HFF-Myc (cell line): ENCODE measurements at regions not wholly inside any gene's neighbourhood (a gene's known extent, or its start where the extent isn't known, plus 50 kb on each side); places are given as distances from the start of the nearest gene placed in this dataset.

Experiments
- DNase-seq: peaks from one replicate; pipeline ENCODE4 v3.0.0-alpha.2; 2011; ENCODE audit warnings: low read depth; ENCODE audit errors: extremely low read depth
- H3K4me3 ChIP-seq: replicated peaks from 2 replicates; pipeline ENCODE4 v1.5.1; 2011; ENCODE audit warnings: low read depth, mild to moderate bottlenecking, control low read depth, low read length
- CTCF ChIP-seq: IDR thresholded peaks from 2 replicates; pipeline ENCODE4 v1.5.1; 2012; ENCODE audit warnings: mild to moderate bottlenecking, low read depth, low read length, control low read depth; ENCODE audit errors: missing control alignments

DNA sequence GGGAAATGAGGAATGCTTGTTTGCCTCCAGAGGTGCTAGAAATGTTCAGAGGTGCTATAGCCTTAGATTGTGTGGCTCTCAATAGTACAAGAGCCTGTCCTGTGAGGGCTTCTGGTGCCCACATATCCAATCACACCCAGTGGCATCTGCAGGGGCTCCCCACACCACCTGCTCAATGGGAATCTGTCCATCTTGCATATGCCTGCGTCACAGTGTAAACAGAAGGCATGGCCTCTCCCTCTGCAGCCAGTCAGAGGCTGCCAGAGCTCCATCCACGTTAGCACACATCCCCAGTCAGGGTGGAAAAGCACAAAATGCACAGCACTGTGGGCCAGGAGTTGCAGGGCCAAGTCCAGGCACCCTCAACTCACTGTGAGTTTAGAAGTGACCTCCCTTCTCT lies 113.6 kb upstream of the GRIK3 start:
- no peak for TF ChIP-seq CTCF
- H3K4me3 ChIP-seq = no peak overlapping the region
- DNase-seq = no peak

DNA sequence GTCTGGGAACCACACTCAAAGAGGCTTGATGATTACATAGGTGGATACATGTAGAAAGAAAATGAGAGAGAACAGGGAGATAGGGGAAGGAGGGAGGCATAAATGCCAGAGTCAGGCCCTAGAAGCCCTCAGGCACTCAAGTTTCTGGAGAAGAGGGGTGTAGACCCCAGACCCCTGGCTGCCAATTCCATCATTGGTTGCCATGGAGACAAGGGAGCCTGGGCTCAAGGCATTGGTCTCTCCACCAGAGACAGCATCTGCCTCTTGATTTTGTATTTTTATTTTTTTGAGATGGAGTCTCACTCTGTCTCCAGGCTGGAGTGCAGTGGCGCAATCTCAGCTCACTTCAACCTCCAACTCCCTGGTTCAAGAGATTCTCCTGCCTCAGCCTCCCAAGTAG lies 114.3 kb upstream of the GRIK3 start:
- no peak for DNase-seq
- TF ChIP-seq CTCF = no peak
- H3K4me3 ChIP-seq = no peak overlapping the region

DNA sequence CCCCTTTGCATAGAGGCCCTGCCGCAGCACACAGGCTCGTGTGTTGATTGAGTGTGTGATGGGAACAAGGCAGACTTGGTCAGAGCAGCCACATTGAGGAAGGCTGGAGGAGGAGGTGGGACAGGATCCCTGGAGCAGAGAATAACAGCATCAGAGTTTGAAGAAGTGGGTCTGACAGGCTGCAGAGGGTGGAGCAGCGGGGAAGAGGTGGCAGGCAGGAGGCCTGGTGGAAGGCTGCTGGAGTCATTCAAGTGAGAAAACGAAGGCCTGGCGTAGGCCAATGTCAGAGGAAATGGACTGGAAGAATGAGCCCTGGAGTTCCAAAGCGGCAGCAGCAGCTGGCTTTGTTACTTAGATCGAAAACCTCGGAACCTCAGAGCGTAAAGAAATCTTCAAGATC lies 115.0 kb upstream of the GRIK3 start:
- no peak overlapping the region for H3K4me3 ChIP-seq
- no peak for TF ChIP-seq CTCF
- DNase-seq = no peak

GRCh38 chr1:37150986-37151385 lies 116.7 kb upstream of the GRIK3 start:
- no peak overlapping the region for H3K4me3 ChIP-seq
- DNase-seq = no peak
- no peak for TF ChIP-seq CTCF

- H3K4me3 ChIP-seq = no peak overlapping the region
- no peak for TF ChIP-seq CTCF
- DNase-seq = no peak
These were observed 117.5 kb upstream of the GRIK3 start for GRCh38 chr1:37151789-37152188.

DNA sequence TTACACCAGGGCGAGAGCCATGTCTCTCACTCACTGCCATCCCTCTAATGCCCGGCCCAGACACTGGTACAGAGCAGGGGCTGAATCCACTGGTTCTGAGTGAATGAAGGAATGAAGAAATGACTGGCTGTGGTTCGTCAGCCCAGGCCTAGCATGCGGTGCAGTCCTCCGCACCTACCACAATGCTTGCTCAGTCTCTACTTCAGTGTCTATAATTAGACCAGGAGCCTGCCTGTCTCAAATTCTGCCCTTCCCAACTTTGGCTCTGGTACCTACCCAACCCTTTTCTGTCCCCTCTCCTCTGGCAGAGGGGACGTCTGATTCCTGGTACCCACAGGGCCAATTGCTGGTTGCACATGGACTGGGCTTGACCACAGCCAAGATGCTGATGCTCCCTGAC lies 118.2 kb upstream of the GRIK3 start:
- H3K4me3 ChIP-seq = no peak overlapping the region
- no peak for DNase-seq
- no peak for TF ChIP-seq CTCF
